ELR (cell line): ENCODE measurements at regions not wholly inside any gene's neighbourhood (a gene's known extent, or its start where the extent isn't known, plus 50 kb on each side); places are given as distances from the start of the nearest gene placed in this dataset.

ENCODE experiments used
- DNase-seq: peaks from one replicate; pipeline ENCODE4 v3.0.0-alpha.2; 2015; ENCODE audit warnings: low read depth

- no peak for DNase-seq
Measured at GRCh38 chr1:86228546-86228945, 72.0 kb upstream of the COL24A1 start.

- DNase-seq, result no peak
Measured at GRCh38 chr1:86227026-86227425, 70.5 kb upstream of the COL24A1 start.

- no peak for DNase-seq
Measured at GRCh38 chr1:86226204-86226603, 69.6 kb upstream of the COL24A1 start.

- DNase-seq, result no peak
Measured at GRCh38 chr1:86224651-86225310, 68.2 kb upstream of the COL24A1 start.

GRCh38 chr1:86218859-86219258 is 62.3 kb upstream of the COL24A1 start:
- no peak for DNase-seq

- no peak for DNase-seq
Measured at GRCh38 chr1:86214605-86215004, 58.0 kb upstream of the COL24A1 start.

GRCh38 chr1:86209346-86209745 is 52.8 kb upstream of the COL24A1 start:
- no peak for DNase-seq

- DNase-seq, result peak; percentile 92
Measured at GRCh38 chr1:86207323-86207722, 50.8 kb upstream of the COL24A1 start.
